HCT116 (cell line): ENCODE measurements at regions not wholly inside any gene's neighbourhood (a gene's known extent, or its start where the extent isn't known, plus 50 kb on each side); places are given as distances from the start of the nearest gene placed in this dataset.

Experiments
- ATF3 ChIP-seq: IDR thresholded peaks from 2 replicates; pipeline ENCODE4 v1.6.1; 2012
- CTCF ChIP-seq, 3 experiments: fragments of 200-600 bp in 1 of 3; sonication (generic) in 1 of 3; IDR thresholded peaks in 2 of 3; conservative IDR thresholded peaks in 1 of 3; 2 replicates each; pipeline ENCODE4 v1.5.1; 2012 to 2017; ENCODE audit warnings: low read depth in 2 of 3, low read length in 2 of 3, antibody characterized with exemption in 1 of 3, borderline replicate concordance in 1 of 3, control low read depth in 1 of 3, mild to moderate bottlenecking in 1 of 3, mixed read lengths in 1 of 3, mixed run types in 1 of 3, moderate library complexity in 1 of 3; ENCODE audit not compliant: insufficient read depth in 1 of 3
- EGR1 ChIP-seq: IDR thresholded peaks from 2 replicates; pipeline ENCODE4 v1.6.1; 2012; ENCODE audit warnings: low read depth
- EZH2phosphoT487 ChIP-seq: fragments of 200-600 bp; IDR thresholded peaks from 2 replicates; pipeline ENCODE4 v1.6.1; 2018; ENCODE audit warnings: antibody characterized with exemption, borderline replicate concordance
- POLR2A ChIP-seq: IDR thresholded peaks from 2 replicates; pipeline ENCODE4 v1.7.0; 2011; ENCODE audit warnings: borderline replicate concordance; ENCODE audit not compliant: insufficient read depth, insufficient read length; ENCODE audit errors: extremely low read depth
- POLR2AphosphoS5 ChIP-seq: IDR thresholded peaks from 2 replicates; pipeline ENCODE4 v1.6.1; 2011; ENCODE audit warnings: mild to moderate bottlenecking, low read depth, low read length, moderate library complexity
- RAD21 ChIP-seq: IDR thresholded peaks from 2 replicates; pipeline ENCODE4 v1.6.1; 2012; ENCODE audit warnings: low read depth, mild to moderate bottlenecking
- REST ChIP-seq: IDR thresholded peaks from 2 replicates; pipeline ENCODE4 v1.6.1; 2012; ENCODE audit warnings: low read depth
- SIN3A ChIP-seq: IDR thresholded peaks from 2 replicates; pipeline ENCODE4 v1.6.1; 2012; ENCODE audit warnings: low read depth
- SP1 ChIP-seq: IDR thresholded peaks from 2 replicates; pipeline ENCODE4 v1.6.1; 2012; ENCODE audit warnings: low read depth
- SRF ChIP-seq: IDR thresholded peaks from 2 replicates; pipeline ENCODE4 v1.6.1; 2012; ENCODE audit warnings: low read depth
- YY1 ChIP-seq: IDR thresholded peaks from 2 replicates; pipeline ENCODE4 v1.6.1; 2011; ENCODE audit warnings: low read length, low read depth, moderate library complexity, mild to moderate bottlenecking; ENCODE audit not compliant: insufficient replicate concordance; ENCODE audit errors: extremely low read depth
- ZBTB33 ChIP-seq: IDR thresholded peaks from 2 replicates; pipeline ENCODE4 v1.6.1; 2011; ENCODE audit warnings: mild to moderate bottlenecking, low read length, moderate library complexity; ENCODE audit not compliant: insufficient replicate concordance; ENCODE audit errors: extremely low read depth

- TF ChIP-seq POLR2A (no peak), CTCF (IDR thresholded peaks at IDR 0.05 in 2 of 3, conservative IDR thresholded peaks at IDR 0.05 in 1 of 3; ENCODE audit: borderline replicate concordance in 1 of 3, insufficient read depth in 1 of 3, low read depth in 2 of 3, low read length in 2 of 3) (no peak), SP1 (no peak), RAD21 (no peak), POLR2AphosphoS5 (no peak), ATF3 (no peak), EGR1 (no peak), EZH2phosphoT487 (no peak), SRF (no peak), YY1 (no peak), ZBTB33 (no peak), SIN3A (no peak), REST (no peak)
Observed at GRCh38 chr15:47857014-47857775, 139.9 kb downstream of the SEMA6D start.
